ENCODE measurements at regions not wholly inside any gene's neighbourhood (a gene's known extent, or its start where the extent isn't known, plus 50 kb on each side); places are given as distances from the start of the nearest gene placed in this dataset.

- TF ChIP-seq, protein P1, sequence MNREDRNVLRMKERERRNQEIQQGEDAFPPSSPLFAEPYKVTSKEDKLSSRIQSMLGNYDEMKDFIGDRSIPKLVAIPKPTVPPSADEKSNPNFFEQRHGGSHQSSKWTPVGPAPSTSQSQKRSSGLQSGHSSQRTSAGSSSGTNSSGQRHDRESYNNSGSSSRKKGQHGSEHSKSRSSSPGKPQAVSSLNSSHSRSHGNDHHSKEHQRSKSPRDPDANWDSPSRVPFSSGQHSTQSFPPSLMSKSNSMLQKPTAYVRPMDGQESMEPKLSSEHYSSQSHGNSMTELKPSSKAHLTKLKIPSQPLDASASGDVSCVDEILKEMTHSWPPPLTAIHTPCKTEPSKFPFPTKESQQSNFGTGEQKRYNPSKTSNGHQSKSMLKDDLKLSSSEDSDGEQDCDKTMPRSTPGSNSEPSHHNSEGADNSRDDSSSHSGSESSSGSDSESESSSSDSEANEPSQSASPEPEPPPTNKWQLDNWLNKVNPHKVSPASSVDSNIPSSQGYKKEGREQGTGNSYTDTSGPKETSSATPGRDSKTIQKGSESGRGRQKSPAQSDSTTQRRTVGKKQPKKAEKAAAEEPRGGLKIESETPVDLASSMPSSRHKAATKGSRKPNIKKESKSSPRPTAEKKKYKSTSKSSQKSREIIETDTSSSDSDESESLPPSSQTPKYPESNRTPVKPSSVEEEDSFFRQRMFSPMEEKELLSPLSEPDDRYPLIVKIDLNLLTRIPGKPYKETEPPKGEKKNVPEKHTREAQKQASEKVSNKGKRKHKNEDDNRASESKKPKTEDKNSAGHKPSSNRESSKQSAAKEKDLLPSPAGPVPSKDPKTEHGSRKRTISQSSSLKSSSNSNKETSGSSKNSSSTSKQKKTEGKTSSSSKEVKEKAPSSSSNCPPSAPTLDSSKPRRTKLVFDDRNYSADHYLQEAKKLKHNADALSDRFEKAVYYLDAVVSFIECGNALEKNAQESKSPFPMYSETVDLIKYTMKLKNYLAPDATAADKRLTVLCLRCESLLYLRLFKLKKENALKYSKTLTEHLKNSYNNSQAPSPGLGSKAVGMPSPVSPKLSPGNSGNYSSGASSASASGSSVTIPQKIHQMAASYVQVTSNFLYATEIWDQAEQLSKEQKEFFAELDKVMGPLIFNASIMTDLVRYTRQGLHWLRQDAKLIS (CRISPR knock-in tag; IDR thresholded peaks at IDR 0.05) = no peak
- TF ChIP-seq HOXA7 (CRISPR knock-in tag; IDR thresholded peaks at IDR 0.05) = no peak
- TF ChIP-seq MED13 (CRISPR knock-in tag; IDR thresholded peaks at IDR 0.05) = no peak
- TF ChIP-seq SRF (IDR thresholded peaks at IDR 0.05; ENCODE audit: low read depth, low read length) = no peak
- TF ChIP-seq IRF2 (CRISPR knock-in tag; IDR thresholded peaks at IDR 0.05) = no peak
- no peak for TF ChIP-seq MXI1 (IDR thresholded peaks at IDR 0.05; ENCODE audit: borderline replicate concordance, low read depth, low read length)
These were observed 198.2 kb upstream of the NDUFV2 start for GRCh38 chr18:8904316-8904715.
